H1 (cell line): ENCODE measurements at regions not wholly inside any gene's neighbourhood (a gene's known extent, or its start where the extent isn't known, plus 50 kb on each side); places are given as distances from the start of the nearest gene placed in this dataset.

ENCODE experiments used
- HDAC2 ChIP-seq, 2 experiments: fragments of 300-600 bp in 1 of 2; sonication (generic) in 1 of 2; IDR thresholded peaks; 2 replicates each; pipeline ENCODE4 v1.6.1; 2011 to 2012; ENCODE audit warnings: low read depth in 2 of 2, low read length in 2 of 2, mild to moderate bottlenecking in 2 of 2, moderate library complexity in 2 of 2, borderline replicate concordance in 1 of 2, inconsistent platforms in 1 of 2
- HDAC6 ChIP-seq: IDR thresholded peaks from one replicate; pipeline ENCODE4 v1.7.1; 2012; ENCODE audit warnings: low read depth, mild to moderate bottlenecking, inconsistent platforms, low read length, moderate library complexity
- NANOG ChIP-seq: IDR thresholded peaks from 2 replicates; pipeline ENCODE4 v1.6.1; 2011; ENCODE audit warnings: low read length, low read depth, mild to moderate bottlenecking, inconsistent platforms; ENCODE audit not compliant: insufficient read depth, poor library complexity, severe bottlenecking
- POU5F1 ChIP-seq: IDR thresholded peaks from 2 replicates; pipeline ENCODE4 v1.6.1; 2011; ENCODE audit warnings: low read depth, mild to moderate bottlenecking, low read length, moderate library complexity
- SP4 ChIP-seq: IDR thresholded peaks from 2 replicates; pipeline ENCODE4 v1.6.1; 2012; ENCODE audit warnings: low read length, inconsistent platforms
- SRF ChIP-seq: IDR thresholded peaks from 2 replicates; pipeline ENCODE4 v1.6.1; 2011; ENCODE audit warnings: mild to moderate bottlenecking, low read depth, low read length, moderate library complexity
- SUZ12 ChIP-seq: fragments of 200-600 bp; sonication (generic); IDR thresholded peaks from 2 replicates; pipeline ENCODE4 v1.6.1; 2012; ENCODE audit warnings: mild to moderate bottlenecking, inconsistent platforms, low read length, moderate library complexity, mixed read lengths
- TAF1 ChIP-seq: IDR thresholded peaks from 2 replicates; pipeline ENCODE4 v1.6.1; 2011; ENCODE audit warnings: mild to moderate bottlenecking, low read depth, low read length

DNA sequence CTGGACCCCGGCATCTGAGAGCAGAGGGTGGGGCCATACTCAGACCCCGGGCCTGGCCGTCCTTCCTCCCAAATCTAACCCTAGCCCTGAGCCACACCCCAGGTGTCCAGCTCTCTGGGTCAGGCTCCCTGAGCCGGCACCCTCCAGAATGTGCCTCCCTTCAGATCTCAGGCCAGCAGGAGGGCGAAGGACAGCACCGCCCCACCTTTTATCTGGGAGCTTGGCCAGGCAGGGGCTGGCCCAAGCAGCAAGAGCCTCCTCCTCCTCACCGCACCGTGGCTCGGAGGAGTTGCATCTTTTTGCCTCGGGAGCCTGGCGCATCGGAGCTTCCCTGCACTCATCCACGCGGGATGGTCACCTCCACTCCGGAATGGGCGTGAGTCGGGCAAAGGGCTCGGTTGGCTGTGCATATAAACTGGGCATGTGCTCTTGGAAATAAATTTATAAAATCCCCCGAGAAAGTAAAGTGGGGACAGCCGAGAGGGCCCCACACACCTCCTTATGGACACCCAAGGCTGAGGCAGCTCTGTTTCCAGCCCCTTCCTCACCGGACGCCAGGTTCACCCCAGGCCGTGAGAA lies 69.1 kb upstream of the CTDP1 start (continued):
- no peak for TF ChIP-seq NANOG
- TF ChIP-seq HDAC2 (IDR thresholded peaks at IDR 0.05; ENCODE audit: borderline replicate concordance in 1 of 2, low read depth in 2 of 2, low read length in 2 of 2): no peak
- TF ChIP-seq POU5F1: no peak
- TF ChIP-seq SP4: no peak
- TF ChIP-seq TAF1: no peak
- no peak for TF ChIP-seq SUZ12
- no peak for TF ChIP-seq SRF
- TF ChIP-seq HDAC6: no peak
